Pulmonary artery endothelial cell (primary cell): ENCODE measurements at regions not wholly inside any gene's neighbourhood (a gene's known extent, or its start where the extent isn't known, plus 50 kb on each side); places are given as distances from the start of the nearest gene placed in this dataset.
"Not testable (repeated sequence)": the region's sequence is repeated elsewhere in the genome, so short reads cannot be mapped to it uniquely, and the experiment has no call there.

ENCODE experiments used
- DNase-seq: peaks from one replicate; pipeline ENCODE4 v3.0.0-alpha.2; 2011; ENCODE audit warnings: low read depth, low spot score

DNA sequence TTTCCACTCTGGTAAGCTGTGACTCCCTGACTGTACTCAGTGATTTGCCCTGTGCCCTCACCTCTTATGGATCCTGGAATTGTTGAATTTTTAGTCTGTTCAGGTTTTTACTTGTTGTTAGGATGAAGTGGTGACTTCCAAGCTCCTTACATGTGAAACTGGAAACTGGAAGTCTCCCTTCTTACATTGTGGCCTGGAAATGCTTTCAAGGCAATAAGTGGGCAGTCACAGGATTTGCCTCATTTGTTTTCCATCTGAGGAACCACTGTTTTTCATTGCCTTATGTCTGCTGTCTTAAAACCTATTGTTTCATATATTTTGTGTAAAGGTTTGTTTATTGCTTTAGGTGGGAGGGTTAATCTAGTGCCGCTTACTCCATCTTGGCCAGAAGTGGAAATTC, 155.8 kb downstream of the CYB561 start:
- no peak for DNase-seq

DNA sequence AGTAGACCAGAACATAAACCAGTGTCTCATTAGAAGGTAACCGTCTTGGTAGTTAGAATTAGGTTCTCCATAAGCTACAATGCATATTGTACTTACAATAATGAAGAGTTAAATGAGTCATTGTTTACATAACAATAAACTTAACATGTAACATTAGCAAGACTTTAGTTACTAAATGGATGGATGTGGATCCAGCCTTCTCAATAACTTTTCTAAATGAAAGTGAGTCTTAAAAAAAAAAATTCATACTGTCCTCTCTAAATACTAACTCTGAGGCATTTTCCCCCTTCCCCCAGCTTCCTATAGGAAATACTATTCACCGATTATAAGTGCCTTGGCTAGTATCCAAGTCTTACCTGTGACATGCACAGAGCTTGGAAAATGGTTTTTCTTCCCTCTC, 155.3 kb downstream of the CYB561 start:
- DNase-seq, result no peak

DNA sequence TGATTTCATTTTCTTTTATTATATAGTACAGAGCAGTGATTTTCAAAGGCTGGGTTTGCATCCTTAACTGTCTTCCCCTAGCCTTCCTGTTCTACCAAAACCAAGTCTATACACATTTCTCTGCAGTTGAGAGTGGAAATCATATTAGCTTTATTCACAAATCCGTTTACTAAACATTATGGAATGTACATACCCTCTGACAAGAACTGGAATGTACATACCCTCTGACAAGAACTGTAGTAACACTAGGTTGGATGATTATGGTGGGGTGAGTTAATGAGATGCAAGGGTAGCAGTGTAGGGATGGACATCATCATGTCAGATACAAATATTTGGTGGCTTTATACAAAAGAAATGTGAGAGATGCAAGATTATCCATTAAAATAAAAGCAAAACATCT, 154.8 kb downstream of the CYB561 start:
- no peak for DNase-seq

DNA sequence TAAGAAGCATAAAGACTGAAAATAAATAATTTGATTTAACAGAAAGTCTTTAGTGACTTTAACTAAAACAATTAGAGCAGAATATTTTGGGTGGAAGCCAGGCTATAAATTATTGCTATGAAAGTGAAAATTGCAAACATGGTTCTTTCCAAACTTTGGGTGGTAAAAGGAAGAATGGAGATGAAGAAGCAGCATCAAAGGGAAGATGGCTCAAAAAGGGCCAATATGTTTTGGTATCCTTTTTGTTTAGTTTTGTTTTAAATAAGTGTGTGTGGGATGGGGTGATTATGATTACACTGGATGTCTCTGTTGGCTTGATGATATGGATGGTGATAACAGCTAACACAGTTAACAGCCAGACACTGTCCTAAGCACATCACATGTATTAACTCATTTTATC, 153.7 kb downstream of the CYB561 start:
- no peak for DNase-seq

DNA sequence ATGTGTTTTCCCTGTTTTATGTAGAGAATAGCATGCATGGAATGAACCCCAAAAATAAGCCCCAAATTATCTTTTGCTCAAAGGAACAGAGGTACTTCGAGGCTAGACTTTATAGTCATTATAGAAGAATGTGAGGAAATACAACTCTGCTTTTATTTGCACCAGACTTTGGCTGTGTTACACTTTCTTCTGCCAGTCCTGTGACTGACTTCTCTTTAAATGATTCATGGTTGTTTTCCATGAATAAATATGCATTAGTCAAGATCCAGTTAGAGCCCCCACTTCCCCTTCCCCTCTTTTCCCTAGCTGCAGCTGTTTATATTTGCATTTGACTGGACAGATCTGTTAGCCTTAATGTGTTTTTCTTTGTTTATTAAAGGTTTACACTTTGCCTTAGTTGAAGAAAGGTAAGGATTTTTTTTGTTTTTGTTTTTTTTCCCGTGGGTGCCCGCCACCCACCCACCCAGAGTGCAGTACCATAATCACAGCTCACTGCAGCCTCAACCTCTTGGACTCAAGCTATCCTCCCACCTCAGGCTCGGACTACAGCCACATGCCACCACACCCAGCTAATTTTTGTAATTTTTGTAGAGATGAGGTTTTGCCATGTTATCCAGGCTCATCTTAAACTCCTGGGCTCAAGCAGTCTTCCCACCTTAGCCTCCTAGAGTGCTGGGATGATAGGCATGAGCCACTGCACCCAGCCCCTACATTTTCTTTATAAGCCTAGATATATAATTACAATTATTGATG, 152.6 kb downstream of the CYB561 start:
- DNase-seq, result peak; percentile 46

DNA sequence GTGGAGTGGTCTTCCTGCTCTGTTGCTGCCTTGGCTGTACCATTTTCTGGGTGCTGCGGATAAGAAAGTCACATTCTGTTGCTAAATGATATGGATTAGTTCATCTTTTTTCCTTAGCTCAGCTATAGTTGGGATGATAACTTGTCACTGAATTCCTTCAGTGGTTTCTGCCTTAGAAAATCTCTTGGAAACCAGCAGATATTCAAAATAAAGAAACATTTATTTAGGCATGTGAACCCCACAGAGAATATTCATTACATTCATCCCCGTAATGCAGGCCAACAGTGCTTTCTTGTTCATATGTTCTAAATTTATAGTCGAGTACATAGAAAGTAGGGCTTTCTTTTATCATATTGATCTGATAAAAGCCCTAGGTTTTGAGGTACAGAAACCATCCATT, 151.3 kb downstream of the CYB561 start:
- no peak for DNase-seq

DNA sequence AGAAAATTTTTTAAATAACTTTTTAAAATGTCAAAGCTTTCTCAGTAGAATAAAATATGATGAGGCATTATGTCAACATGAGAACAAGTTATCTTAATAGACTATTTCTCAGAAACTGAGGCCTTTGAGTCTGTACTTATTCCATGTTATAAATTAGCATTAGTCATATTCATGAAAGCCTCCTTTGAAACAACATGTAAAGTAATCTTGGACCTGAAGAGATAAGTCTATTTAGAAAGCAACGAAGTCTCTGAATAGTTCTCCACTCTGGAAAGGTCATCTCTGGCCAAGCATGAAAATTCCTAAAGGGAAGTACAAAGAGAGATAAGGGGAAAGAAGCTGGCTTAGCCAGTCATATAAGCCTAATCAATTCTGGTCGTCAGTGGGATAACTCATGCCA, 150.8 kb downstream of the CYB561 start:
- no peak for DNase-seq

DNA sequence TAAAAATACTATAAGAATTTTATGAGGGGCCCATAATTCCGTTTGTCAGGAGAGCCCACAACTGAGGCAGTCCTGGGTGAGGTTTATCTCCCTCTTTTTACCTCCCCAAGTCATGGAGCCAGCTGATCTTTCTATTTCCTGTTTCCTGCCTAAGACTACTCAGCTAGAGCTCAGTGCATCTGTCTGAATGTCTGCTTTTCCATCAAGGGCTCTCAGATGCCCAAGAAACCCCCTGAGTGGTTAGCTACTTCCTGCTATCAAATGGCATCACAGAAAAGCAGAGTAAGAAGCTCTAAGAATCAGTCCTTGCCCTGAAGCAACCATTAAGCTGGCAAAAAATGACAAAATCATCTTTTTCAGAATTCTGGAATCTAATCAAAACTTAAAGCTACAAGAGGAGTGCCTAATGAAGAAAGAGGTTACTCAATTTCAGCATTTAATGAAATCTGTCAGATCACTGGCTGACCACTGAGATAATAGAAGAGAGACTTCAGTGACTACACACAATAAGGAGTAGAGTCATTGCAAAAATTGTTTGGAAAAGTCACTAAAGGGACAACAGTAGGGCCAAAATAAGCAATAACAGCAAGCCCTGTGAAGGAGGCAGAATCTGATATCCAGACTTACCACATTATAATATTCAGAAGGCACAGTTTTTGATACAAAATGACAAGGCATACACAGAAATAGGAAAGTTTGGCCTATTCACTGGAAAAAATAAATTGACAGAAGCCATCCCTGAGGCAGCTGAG, 150.1 kb downstream of the CYB561 start:
- no peak for DNase-seq

DNA sequence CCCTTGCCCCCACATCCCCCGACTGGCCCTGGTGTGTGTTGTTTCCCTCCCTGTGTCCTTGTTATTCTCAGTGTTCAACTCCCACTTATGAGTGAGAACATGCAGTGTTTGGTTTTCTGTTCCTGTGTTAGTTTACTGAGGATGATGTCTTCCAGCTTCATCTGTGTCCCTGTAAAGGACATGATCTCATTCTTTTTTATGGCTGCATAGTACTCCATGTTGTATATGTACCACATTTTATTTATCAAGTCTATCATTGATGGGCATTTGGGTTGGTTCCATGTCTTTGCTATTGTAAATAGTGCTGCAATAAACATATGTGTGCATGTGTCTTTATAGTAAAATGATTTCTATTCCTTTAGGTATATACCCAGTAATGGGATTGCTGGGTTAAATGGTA, 147.2 kb downstream of the CYB561 start:
- not testable (repeated sequence) for DNase-seq

DNA sequence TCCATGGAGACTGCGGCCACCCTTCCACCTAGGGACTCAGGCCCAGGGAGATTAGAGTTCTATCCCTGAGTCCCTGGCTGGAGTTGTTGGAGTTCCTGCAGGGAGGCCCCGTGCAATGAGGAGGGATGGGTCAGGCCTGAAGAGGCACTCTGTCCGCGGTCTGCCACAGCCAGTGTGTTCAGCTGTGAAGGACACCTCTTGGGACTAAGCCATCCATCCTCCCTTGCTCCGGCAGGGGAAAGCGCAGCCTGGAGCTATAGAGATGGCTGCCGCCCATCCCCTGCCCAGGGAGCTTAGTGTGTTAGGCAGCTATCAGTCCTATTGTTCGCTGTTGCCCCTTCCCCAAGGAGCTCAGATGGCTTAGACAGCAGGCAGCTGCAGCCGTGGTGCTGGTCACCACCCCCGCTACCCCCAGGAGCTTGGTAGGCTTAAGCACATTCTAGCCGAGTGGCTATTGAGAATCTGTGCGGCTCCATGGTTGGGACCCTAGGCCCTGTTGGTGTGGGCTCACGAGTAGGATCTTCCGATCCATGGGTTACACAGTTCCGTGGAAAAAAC, 141.3 kb downstream of the CYB561 start:
- no peak for DNase-seq

DNA sequence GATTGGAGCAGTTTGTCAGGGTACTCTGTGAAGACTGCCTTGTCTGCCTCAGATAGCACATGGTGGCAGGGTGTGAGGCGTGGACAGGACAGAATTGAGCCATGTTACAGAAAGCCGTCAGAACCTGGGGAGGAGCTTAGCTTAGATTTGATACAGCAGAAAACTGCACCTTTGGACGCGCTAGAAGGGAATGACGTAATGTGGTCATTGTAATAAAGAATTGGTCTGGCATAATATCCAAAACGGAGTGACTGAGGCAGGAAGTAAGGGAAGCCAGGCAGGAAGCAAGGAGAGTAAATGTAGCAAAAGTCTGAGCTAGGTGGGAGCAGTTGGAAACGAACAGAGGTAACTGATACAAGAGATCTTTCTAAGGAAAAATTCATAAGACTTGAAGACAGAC, 140.2 kb downstream of the CYB561 start:
- no peak for DNase-seq

DNA sequence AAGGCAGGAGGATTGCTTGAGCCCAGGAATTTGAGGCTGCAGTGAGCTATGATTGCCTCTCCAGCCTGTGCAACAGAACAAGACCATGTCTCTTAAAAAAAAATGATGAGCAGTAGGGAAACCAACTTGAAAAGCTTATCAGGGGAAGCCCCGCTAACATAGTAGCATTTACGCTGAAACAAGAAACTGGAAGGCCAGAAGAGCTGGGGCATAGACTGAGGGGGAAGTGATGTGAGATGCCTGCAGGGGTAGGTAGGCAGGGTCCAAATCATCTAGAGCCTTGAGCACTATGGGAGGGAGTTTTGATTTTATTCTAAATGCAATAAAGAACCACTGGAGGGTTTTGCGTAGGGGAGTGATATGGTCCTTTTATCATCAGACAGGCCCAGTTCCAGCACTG, 139.3 kb downstream of the CYB561 start:
- DNase-seq, result no peak

DNA sequence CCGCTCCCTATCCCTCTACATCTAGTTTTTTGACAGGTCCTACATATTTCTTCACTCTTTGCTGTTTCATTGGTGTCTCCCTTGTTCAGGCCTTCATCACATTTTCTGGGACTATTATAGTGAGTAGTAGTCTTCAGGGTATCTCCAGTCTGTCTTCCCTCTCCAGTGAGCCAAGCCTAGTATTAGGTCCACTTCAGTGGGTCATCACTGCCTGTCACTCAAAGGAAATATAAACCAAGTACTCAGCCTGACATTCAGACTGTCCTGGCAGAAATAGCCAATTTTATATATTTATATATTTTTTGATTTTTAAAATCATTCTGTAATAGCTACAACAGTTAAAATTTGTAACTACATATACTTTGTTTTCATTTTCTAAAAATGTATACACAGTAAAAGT, 137.8 kb downstream of the CYB561 start:
- DNase-seq, result no peak

DNA sequence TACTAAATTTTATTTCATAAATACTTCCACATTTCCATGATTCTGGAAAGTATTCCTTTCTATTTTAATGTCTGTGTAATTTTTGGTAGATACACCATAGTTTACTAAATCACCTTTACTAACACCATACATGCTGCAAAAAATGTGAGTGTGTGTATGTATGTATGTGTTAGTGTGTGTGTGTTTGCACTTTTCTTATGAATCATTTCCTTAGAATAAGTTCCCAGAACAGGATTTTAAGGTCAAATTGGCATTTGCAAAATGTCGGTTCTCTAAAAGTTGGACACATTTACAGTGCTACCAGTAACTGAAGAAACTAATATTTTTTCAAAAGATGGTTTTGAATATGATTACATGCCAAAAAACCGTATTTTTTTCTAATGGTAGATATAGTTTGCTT, 137.1 kb downstream of the CYB561 start:
- DNase-seq, result peak; percentile 43

DNA sequence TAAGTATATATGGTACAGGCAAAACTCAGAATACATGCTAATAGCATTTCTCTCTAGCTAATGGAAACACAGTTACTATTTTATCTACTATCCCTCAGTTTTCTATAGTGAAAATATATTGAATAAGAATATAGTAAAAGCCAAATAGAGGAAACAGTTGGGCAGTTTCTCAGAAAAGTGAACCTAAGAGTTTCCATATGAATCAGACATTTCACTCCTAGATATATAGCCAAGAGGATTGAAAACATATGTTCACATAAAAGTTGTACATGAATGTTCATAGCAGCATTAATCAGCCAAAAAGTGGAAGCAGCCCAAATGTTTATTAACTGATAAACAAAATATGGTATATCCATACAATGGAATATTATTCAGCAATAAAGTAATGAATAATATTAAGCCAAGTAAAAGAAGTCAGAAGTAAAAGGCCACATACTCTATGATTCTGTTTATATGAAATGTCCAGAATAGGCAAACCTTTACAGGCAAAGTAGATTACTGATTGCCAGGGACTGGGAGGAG, 134.6 kb downstream of the CYB561 start:
- DNase-seq, result no peak

DNA sequence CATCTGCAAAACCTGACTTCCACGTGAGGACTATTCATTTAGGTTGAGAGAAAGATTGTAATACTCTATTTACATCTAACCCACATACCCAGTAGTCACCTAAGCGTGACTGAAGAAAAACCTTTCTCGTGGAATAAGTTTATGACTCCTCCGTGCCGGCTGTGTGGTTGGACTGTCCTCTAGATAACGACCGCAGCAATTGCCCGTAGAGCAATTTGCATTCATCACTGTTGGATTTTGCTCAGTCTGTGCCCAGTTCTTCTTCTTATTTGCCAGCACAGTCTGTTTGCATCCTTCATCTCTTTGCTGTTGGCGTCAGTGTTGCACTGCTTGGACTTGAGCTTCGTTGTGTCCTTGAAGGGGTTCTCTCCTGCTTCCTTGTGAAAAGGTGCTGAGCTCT, 131.3 kb downstream of the CYB561 start:
- DNase-seq, result no peak

DNA sequence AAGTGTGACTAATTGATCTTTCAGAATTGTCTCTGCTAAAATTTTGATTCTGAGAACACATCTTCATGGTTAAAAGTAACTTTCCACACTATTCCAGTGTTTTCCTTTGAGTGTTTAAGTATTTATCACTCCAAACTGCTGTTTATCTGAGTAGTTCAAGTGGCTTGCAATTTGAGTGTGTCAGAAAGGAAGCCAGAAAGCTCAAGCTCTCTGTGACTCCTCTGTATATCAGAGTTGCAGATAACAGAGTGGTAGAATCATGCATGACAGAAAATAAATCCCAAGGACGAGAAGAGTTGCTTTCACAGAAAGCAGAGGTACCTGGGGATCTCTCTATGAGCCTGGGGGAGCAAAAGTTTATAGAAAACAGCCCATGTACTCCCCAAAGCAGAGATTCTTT, 130.0 kb downstream of the CYB561 start:
- DNase-seq, result no peak

DNA sequence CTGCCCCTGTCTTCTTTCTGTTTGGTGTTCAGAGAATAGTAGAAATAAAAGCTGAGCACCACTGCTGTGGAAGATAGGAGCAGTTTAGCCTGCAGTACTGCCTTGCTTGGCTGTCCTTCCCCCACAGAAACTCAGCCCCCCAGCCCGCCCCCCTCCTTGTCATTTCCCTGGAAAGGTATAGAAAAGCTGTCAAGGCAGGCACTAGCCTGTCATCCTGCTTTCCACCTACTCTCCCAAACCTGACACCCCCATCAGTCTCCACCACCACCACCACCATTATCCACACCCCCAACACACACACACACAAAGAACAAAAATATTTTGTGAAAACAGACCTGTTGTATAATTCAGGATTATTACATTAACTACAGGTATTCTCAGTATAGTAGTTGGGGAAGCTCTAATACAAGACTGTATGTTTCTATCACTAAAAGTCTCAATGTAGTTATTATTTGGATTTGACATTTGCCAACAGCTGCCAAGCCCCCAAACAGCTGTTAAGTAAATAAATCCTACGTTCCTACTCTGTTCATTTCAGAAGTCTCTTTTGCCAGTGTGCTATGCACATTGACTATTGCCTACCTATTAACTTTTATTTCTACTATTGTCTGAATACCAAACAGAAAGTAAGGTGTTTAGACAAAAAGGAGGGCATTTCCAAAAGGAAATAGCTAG, 128.8 kb downstream of the CYB561 start:
- no peak for DNase-seq

DNA sequence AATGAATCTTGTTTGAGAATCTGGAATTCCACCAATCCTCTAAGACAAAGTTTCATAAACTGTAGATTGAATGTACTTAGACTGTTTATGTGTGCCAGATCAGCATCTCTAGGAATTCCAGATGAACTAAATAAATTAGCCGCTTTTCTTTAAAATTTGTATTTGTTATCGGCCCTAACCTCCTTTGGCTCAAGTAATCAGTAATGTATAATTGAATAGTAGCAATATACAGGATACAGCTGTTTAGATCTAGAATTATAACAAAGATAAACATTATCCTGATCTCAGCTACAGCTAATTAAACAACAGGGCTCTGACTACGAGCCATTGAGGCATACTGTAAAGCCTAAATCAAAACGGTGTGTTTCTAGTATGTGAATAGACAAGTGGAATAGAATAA, 120.3 kb downstream of the CYB561 start:
- DNase-seq, result no peak

DNA sequence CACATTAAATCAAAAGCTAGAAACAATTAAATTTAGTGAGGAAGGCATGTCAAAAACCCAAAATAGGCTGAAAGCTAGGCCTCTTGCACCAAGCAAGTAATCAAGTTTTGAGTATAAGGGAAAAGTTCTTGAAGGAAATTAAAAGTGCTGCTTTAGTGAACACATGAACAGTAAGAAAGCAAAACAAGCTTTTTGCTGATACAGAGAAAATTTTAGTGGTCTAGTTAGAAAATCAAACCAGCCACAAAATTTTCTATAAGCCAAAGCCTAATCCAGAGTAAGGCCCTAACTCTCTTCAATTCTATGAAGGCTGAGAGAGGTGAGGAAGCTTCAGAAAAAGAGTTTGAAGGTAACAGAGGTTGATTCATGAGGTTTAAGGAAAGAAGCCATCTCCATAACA, 116.2 kb downstream of the CYB561 start:
- DNase-seq, result no peak

DNA sequence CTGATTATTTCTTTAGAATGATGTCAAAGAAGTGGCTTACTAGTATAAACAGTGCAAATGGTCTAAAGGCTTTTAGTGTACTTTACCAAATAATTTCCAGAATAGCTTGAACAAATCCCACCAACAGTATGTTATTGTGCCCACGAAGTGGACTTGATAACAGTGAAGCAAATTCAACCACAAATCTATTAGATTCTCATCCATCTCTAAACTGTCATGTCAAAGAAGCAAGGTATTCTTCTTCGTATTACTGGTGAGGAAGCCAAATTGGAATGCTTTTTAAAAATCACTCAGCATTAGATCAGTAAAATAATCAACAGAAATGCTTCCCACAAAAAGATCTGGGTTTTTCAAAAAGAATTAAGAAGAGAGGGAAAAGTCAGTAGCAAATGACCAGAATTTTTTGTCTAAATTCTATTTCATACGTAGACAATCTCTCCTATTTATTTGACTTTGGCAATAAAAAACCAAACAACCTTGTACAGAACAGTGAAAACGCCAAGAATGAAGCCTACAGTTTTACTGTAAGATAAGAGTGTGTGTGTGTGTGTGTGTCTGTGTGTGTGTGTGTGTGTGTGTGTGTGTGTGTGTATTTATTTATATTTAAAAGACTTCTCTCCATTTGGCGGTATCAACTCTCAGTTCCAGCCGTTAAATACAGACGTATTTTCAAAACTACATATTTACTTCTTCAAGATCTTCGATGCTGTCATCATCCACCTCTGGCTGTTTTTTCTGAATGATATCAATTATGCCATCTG, 114.6 kb downstream of the CYB561 start:
- DNase-seq, result no peak
